ENCODE measurements at regions not wholly inside any gene's neighbourhood (a gene's known extent, or its start where the extent isn't known, plus 50 kb on each side); places are given as distances from the start of the nearest gene placed in this dataset.

GRCh38 chr12:30187426-30187825 lies 403.7 kb upstream of the TMTC1 start:
- Histone ChIP-seq H3K4me3 (ENCODE audit: low read length in 2 of 2) (no peak overlapping the region), H3K27ac (ENCODE audit: low read depth, low read length) (no peak overlapping the region), H3K9me3 (ENCODE audit: control insufficient read depth in 1 of 2, low read length in 2 of 2) (no peaks in the 10 kb centered on the region), H3K27me3 (ENCODE audit: insufficient read depth, low read length) (no peaks in the 10 kb centered on the region), H3K4me1 (ENCODE audit: insufficient read depth, low read length) (no peaks in the 10 kb centered on the region), H3K36me3 (ENCODE audit: insufficient read depth, low read length) (no peaks in the 10 kb centered on the region)
- intact Hi-C loops (cut with micrococcal nuclease), result no loop called here
- Mint-ChIP-seq H3K4me3 (no peak overlapping the region), H3K4me1 (no peaks in the 10 kb centered on the region), H3K27me3 (no peaks in the 10 kb centered on the region), H3K9me3 (peaks cover 0 to 2% (median 0%) of the 10 kb centered on the region in 8 donors), H3K36me3 (no peaks in the 10 kb centered on the region), H3K27ac (no peak overlapping the region)
- ChIA-PET CTCF (ENCODE audit: partially characterized antibody) (no interaction called here), POLR2A (ENCODE audit: partially characterized antibody) (no interaction called here)
- no peak for DNase-seq

DNA sequence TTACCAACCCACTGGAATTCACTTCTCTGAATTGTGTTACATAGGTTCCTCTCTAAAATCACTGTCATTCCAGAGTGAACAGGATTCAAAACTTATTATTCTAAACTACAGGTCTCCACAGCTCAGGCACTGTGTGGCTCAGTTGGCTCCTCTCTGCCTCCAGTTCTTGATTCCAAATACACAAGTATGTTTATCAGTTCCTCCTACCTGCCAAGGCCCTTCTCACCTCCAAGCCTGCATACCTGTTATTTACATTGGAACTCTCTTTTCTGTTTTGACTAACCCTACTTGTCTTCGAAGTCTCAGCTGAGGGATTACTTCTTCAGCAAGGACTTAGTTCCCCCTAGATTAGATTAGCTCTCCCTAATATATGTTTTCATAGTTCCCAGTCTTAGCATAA lies 397.6 kb upstream of the TMTC1 start:
- ChIA-PET POLR2A (ENCODE audit: partially characterized antibody) (no interaction called here), CTCF (ENCODE audit: partially characterized antibody) (no interaction called here)
- Mint-ChIP-seq H3K9me3 (peaks cover 0 to 5% (median 0%) of the 10 kb centered on the region in 8 donors), H3K4me1 (no peaks in the 10 kb centered on the region), H3K4me3 (no peak overlapping the region), H3K27me3 (no peaks in the 10 kb centered on the region), H3K27ac (no peak overlapping the region), H3K36me3 (no peaks in the 10 kb centered on the region)
- Histone ChIP-seq H3K36me3 (ENCODE audit: insufficient read depth, low read length) (no peaks in the 10 kb centered on the region), H3K9me3 (ENCODE audit: control insufficient read depth in 1 of 2, low read length in 2 of 2) (no peaks in the 10 kb centered on the region), H3K4me3 (ENCODE audit: low read length in 2 of 2) (no peak overlapping the region), H3K4me1 (ENCODE audit: insufficient read depth, low read length) (no peaks in the 10 kb centered on the region), H3K27ac (ENCODE audit: low read depth, low read length) (no peak overlapping the region), H3K27me3 (ENCODE audit: insufficient read depth, low read length) (no peaks in the 10 kb centered on the region)
- intact Hi-C loops (cut with micrococcal nuclease), result no loop called here
- no peak for DNase-seq

GRCh38 chr12:30180602-30181001 lies 396.9 kb upstream of the TMTC1 start:
- no peaks in the 10 kb centered on the region for H3K36me3 Mint-ChIP-seq
- Histone ChIP-seq H3K4me3 (ENCODE audit: low read length in 2 of 2) (no peak overlapping the region), H3K36me3 (ENCODE audit: insufficient read depth, low read length) (no peaks in the 10 kb centered on the region), H3K4me1 (ENCODE audit: insufficient read depth, low read length) (no peaks in the 10 kb centered on the region), H3K27ac (ENCODE audit: low read depth, low read length) (no peak overlapping the region), H3K9me3 (ENCODE audit: control insufficient read depth in 1 of 2, low read length in 2 of 2) (no peaks in the 10 kb centered on the region), H3K27me3 (ENCODE audit: insufficient read depth, low read length) (no peaks in the 10 kb centered on the region)
- POLR2A ChIA-PET (ENCODE audit: partially characterized antibody), result no interaction called here
- no peaks in the 10 kb centered on the region for H3K4me1 Mint-ChIP-seq
- no peak overlapping the region for H3K27ac Mint-ChIP-seq
- intact Hi-C loops (cut with micrococcal nuclease), result no loop called here
- CTCF ChIA-PET (ENCODE audit: partially characterized antibody), result no interaction called here
- H3K9me3 Mint-ChIP-seq, result peaks cover 0 to 5% (median 0%) of the 10 kb centered on the region in 8 donors
- no peak for DNase-seq
- no peaks in the 10 kb centered on the region for H3K27me3 Mint-ChIP-seq
- no peak overlapping the region for H3K4me3 Mint-ChIP-seq

DNA sequence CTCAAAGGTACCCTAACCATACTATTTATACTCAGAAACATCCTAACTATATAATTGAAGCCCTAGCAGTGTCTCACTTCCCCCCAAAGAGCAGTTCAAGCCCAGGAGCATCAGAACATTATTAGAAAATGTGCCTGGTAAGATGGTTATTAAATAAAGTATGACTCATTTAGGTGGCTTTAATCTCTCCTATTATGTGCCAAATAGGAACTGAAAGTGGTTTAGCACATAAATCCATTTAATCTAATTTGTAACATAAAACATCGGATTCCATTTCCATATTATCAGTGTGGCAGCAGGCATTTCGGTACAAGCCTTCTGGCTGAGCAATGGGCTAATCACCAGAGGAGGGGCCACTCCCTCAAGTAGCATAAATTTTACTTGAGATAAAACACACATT lies 395.2 kb upstream of the TMTC1 start:
- no peaks in the 10 kb centered on the region for H3K4me1 Mint-ChIP-seq
- no peaks in the 10 kb centered on the region for H3K27me3 Mint-ChIP-seq
- Histone ChIP-seq H3K27ac (ENCODE audit: low read depth, low read length) (no peak overlapping the region), H3K36me3 (ENCODE audit: insufficient read depth, low read length) (no peaks in the 10 kb centered on the region), H3K4me1 (ENCODE audit: insufficient read depth, low read length) (no peaks in the 10 kb centered on the region), H3K9me3 (ENCODE audit: control insufficient read depth in 1 of 2, low read length in 2 of 2) (no peaks in the 10 kb centered on the region), H3K27me3 (ENCODE audit: insufficient read depth, low read length) (no peaks in the 10 kb centered on the region), H3K4me3 (ENCODE audit: low read length in 2 of 2) (no peak overlapping the region)
- DNase-seq, result no peak
- intact Hi-C loops (cut with micrococcal nuclease), result no loop called here
- POLR2A ChIA-PET (ENCODE audit: partially characterized antibody), result no interaction called here
- CTCF ChIA-PET (ENCODE audit: partially characterized antibody), result no interaction called here
- peaks cover 0 to 5% (median 0%) of the 10 kb centered on the region in 8 donors for H3K9me3 Mint-ChIP-seq
- no peak overlapping the region for H3K27ac Mint-ChIP-seq
- no peak overlapping the region for H3K4me3 Mint-ChIP-seq
- H3K36me3 Mint-ChIP-seq, result no peaks in the 10 kb centered on the region

DNA sequence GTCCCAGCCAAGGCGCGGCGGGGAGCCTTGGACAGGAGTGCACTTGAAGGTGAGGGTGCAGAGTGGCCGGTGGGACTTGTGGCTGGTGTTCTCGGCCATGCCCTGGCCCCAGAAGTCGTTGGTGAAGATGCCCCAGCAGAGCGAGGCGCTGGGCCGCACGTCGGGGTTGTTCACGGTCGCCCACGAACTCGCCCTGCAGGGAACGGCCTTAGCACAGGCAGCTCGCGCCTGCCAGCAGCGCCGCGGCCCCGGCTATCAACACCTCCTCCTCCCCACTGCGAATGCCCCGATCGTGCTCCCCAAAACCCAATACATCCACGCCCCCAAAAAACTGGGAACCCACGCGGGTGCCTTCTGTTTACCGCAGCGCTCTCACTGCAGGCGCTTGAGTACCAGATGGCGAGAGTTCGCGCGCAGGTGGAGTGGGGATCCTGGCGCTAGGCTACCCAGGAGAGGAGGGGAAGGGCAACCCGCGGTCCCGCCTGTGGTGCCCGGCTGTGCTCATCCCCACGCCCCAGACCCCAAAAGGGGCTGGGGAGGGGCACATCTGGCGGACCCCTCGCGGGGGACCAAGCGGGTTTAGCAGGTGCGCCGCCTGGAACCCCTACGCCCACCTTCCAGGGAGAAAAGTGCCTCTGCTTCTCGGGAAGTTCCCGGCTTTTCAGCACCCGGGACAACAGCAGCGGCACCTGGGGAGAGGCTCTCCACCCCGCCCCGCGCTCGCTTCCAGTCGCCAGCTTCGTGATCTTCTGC lies 386.3 kb upstream of the TMTC1 start:
- no peaks in the 10 kb centered on the region for H3K4me1 ChIP-seq (ENCODE audit: insufficient read depth, low read length)
- no peak for DNase-seq
- H3K4me1 Mint-ChIP-seq, result no peaks in the 10 kb centered on the region
- H3K36me3 Mint-ChIP-seq, result no peaks in the 10 kb centered on the region
- H3K27ac Mint-ChIP-seq, result no peak overlapping the region
- POLR2A ChIA-PET (ENCODE audit: partially characterized antibody), result no interaction called here
- no peak overlapping the region for H3K4me3 ChIP-seq (ENCODE audit: low read length in 2 of 2)
- no peak overlapping the region for H3K27ac ChIP-seq (ENCODE audit: low read depth, low read length)
- CTCF ChIA-PET (ENCODE audit: partially characterized antibody), result no interaction called here
- H3K9me3 Mint-ChIP-seq, result peaks cover 0 to 1% (median 0%) of the 10 kb centered on the region in 8 donors
- no peaks in the 10 kb centered on the region for H3K9me3 ChIP-seq (ENCODE audit: control insufficient read depth in 1 of 2, low read length in 2 of 2)
- no peaks in the 10 kb centered on the region for H3K27me3 ChIP-seq (ENCODE audit: insufficient read depth, low read length)
- H3K27me3 Mint-ChIP-seq, result peaks cover 0 to 7% of the 10 kb centered on the region in 2 donors
- intact Hi-C loops (cut with micrococcal nuclease), result no loop called here
- no peak overlapping the region for H3K4me3 Mint-ChIP-seq
- H3K36me3 ChIP-seq (ENCODE audit: insufficient read depth, low read length), result no peaks in the 10 kb centered on the region

DNA sequence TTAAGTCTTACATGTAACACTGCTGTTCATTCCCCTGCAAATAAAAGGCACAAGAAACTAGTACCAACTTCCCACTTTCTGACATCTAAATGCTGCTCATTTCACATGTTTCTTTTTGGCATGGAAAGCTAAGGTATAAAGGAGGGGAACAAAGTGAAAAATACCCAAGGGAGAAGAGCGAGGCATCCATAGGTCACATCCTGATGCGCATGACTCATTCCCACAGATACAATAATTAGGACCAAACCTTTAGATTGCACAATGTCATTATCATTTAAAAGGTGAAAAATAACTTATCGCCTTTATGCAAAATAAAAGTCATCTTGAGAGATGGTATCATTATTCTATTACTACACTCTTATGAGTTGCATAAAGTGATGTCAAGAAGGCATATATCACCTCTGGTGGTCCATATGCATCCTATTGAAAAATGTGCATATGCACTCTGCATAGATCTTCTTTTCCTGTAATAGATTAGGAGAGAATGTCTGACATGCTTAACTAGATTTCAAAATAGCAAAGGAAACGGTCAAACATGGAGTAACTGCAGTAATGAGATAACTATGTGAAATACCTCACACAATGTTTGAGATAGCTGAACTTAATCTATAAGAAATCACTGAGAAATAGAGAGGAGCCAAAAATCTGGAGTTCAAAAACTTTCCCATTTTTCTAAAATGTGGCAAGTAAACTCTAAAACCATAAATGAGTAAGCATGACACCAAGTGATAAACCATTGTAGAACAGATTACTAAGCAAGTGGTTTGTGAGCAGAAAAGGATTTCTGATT lies 382.5 kb upstream of the TMTC1 start:
- Histone ChIP-seq H3K27me3 (ENCODE audit: insufficient read depth, low read length) (no peaks in the 10 kb centered on the region), H3K36me3 (ENCODE audit: insufficient read depth, low read length) (no peaks in the 10 kb centered on the region), H3K27ac (ENCODE audit: low read depth, low read length) (no peak overlapping the region), H3K4me1 (ENCODE audit: insufficient read depth, low read length) (no peaks in the 10 kb centered on the region), H3K9me3 (ENCODE audit: control insufficient read depth in 1 of 2, low read length in 2 of 2) (no peaks in the 10 kb centered on the region), H3K4me3 (ENCODE audit: low read length in 2 of 2) (no peak overlapping the region)
- Mint-ChIP-seq H3K9me3 (peaks cover 0 to under 1% (median 0%) of the 10 kb centered on the region in 8 donors), H3K4me1 (no peaks in the 10 kb centered on the region), H3K27me3 (peaks cover 0 to 5% of the 10 kb centered on the region in 2 donors), H3K36me3 (no peaks in the 10 kb centered on the region), H3K27ac (no peak overlapping the region), H3K4me3 (no peak overlapping the region)
- ChIA-PET CTCF (ENCODE audit: partially characterized antibody) (no interaction called here), POLR2A (ENCODE audit: partially characterized antibody) (no interaction called here)
- DNase-seq, result no peak
- intact Hi-C loops (cut with micrococcal nuclease), result no loop called here

GRCh38 chr12:30164382-30165318 lies 380.9 kb upstream of the TMTC1 start:
- H3K27ac ChIP-seq (ENCODE audit: low read depth, low read length), result no peak overlapping the region
- no peak for DNase-seq
- H3K27me3 ChIP-seq (ENCODE audit: insufficient read depth, low read length), result no peaks in the 10 kb centered on the region
- no peaks in the 10 kb centered on the region for H3K9me3 ChIP-seq (ENCODE audit: control insufficient read depth in 1 of 2, low read length in 2 of 2)
- Mint-ChIP-seq H3K9me3 (peaks cover 0 to 3% (median 0%) of the 10 kb centered on the region in 8 donors), H3K27ac (no peak overlapping the region), H3K4me1 (no peaks in the 10 kb centered on the region), H3K4me3 (no peak overlapping the region), H3K27me3 (no peaks in the 10 kb centered on the region), H3K36me3 (no peaks in the 10 kb centered on the region)
- ChIA-PET CTCF (ENCODE audit: partially characterized antibody) (no interaction called here), POLR2A (ENCODE audit: partially characterized antibody) (no interaction called here)
- H3K36me3 ChIP-seq (ENCODE audit: insufficient read depth, low read length), result no peaks in the 10 kb centered on the region
- H3K4me1 ChIP-seq (ENCODE audit: insufficient read depth, low read length), result no peaks in the 10 kb centered on the region
- no peak overlapping the region for H3K4me3 ChIP-seq (ENCODE audit: low read length in 2 of 2)
- intact Hi-C loops (cut with micrococcal nuclease), result no loop called here
